B cell (primary cell): ENCODE measurements at regions not wholly inside any gene's neighbourhood (a gene's known extent, or its start where the extent isn't known, plus 50 kb on each side); places are given as distances from the start of the nearest gene placed in this dataset.

Experiments
- ATAC-seq: fragments of 200-7000 bp; cut with Tn5 transposase; one replicate; pipeline ENCODE4 v1.10.0; 2021; ENCODE audit warnings: low read depth, mild to moderate bottlenecking, moderate number of reproducible peaks, moderate library complexity
- CTCF ChIA-PET: fragments of 350-600 bp; sonication (Branson Sonifier 250); formaldehyde crosslinking; loops from one replicate; lab custom pipeline; 2021; ENCODE audit warnings: antibody characterized with exemption, inconsistent platforms; lab: Charles Lee
- POLR2A ChIA-PET: fragments of 350-600 bp; sonication (Branson Sonifier 250); formaldehyde crosslinking; loops from one replicate; lab custom pipeline; 2021; ENCODE audit warnings: antibody characterized with exemption; lab: Charles Lee
- DNase-seq: peaks from one replicate; pipeline ENCODE4 v3.0.0; 2013
- H2AFZ ChIP-seq: 2 replicates; pipeline ENCODE4 v1.6.1; 2012; ENCODE audit warnings: mild to moderate bottlenecking, low read depth, low read length; ENCODE audit not compliant: insufficient read depth, poor library complexity, severe bottlenecking
- H3K27ac ChIP-seq, 2 donors: 1 replicate in 1 of 2; 2 replicates in 1 of 2; pipeline ENCODE4 v1.5.1; 2012 to 2013; ENCODE audit warnings: low read length in 2 of 2, mild to moderate bottlenecking in 2 of 2, moderate library complexity in 1 of 2
- H3K27me3 ChIP-seq, 4 experiments: fragments of 200-600 bp in 1 of 4; sonication (generic) in 1 of 4; replicated peaks in 1 of 4; 1 replicate in 2 of 4; 2 replicates in 2 of 4; pipeline versions ENCODE4 v1.6.1 to v1.7.0; 2013 to 2016; ENCODE audit warnings: low read length in 3 of 4, mild to moderate bottlenecking in 2 of 4, mixed read lengths in 1 of 4, moderate library complexity in 1 of 4; ENCODE audit not compliant: insufficient read depth in 4 of 4, control insufficient read depth in 3 of 4; ENCODE audit errors: control extremely low read depth in 1 of 4
- H3K36me3 ChIP-seq, 2 experiments: replicated peaks in 1 of 2; 1 replicate in 1 of 2; 2 replicates in 1 of 2; pipeline versions ENCODE4 v1.6.1 to v1.7.1; 2013; ENCODE audit warnings: low read length in 1 of 2; ENCODE audit not compliant: insufficient read depth in 2 of 2, control insufficient read depth in 1 of 2; ENCODE audit errors: control extremely low read depth in 1 of 2, extremely low read depth in 1 of 2
- H3K4me1 ChIP-seq, 2 donors: fragments of 200-600 bp in 1 of 2; sonication (generic) in 1 of 2; 1 replicate in 1 of 2; 2 replicates in 1 of 2; pipeline versions ENCODE4 v1.5.1 to v1.6.1; 2013 to 2017; ENCODE audit warnings: low read length in 2 of 2; ENCODE audit not compliant: control insufficient read depth in 2 of 2, insufficient read depth in 2 of 2
- H3K4me2 ChIP-seq: replicated peaks from 2 replicates; pipeline ENCODE3; 2012; ENCODE audit warnings: mild to moderate bottlenecking, low read depth, low read length; ENCODE audit not compliant: poor library complexity, severe bottlenecking
- H3K4me3 ChIP-seq, 5 experiments: fragments of 200-600 bp in 1 of 5; sonication (generic) in 1 of 5; 1 replicate in 3 of 5; 2 replicates in 2 of 5; pipeline versions ENCODE4 v1.5.1 to v1.7.0; 2011 to 2016; ENCODE audit warnings: low read length in 4 of 5, mild to moderate bottlenecking in 4 of 5, low read depth in 2 of 5, control low read depth in 1 of 5, moderate library complexity in 1 of 5; ENCODE audit not compliant: insufficient read depth in 1 of 5; ENCODE audit errors: control extremely low read depth in 1 of 5, extremely low read depth in 1 of 5
- H3K79me2 ChIP-seq: fragments of 200-600 bp; sonication (generic); one replicate; pipeline ENCODE4 v1.6.0; 2016; ENCODE audit warnings: low read length; ENCODE audit not compliant: control insufficient read depth, insufficient read depth
- H3K9ac ChIP-seq: fragments of 200-600 bp; sonication (generic); 2 replicates; pipeline ENCODE4 v1.6.1; 2017; ENCODE audit warnings: mild to moderate bottlenecking, low read length, moderate library complexity
- H3K9me3 ChIP-seq, 3 donors: one replicate each; pipeline versions ENCODE4 v1.6.1 to v1.7.1; 2013; ENCODE audit warnings: low read length in 2 of 3; ENCODE audit not compliant: control insufficient read depth in 2 of 3, insufficient read depth in 1 of 3; ENCODE audit errors: control extremely low read depth in 1 of 3
- H4K20me1 ChIP-seq: 2 replicates; pipeline ENCODE4 v1.6.0; 2012; ENCODE audit warnings: mild to moderate bottlenecking, low read length; ENCODE audit not compliant: insufficient read depth, control insufficient read depth, poor library complexity, severe bottlenecking
- H3K27ac Mint-ChIP-seq: one replicate; pipeline ENCODE4 v1.8.0; 2021; ENCODE audit warnings: mixed read lengths
- H3K27me3 Mint-ChIP-seq: one replicate; pipeline ENCODE4 v1.8.0; 2021; ENCODE audit warnings: mixed read lengths
- H3K4me1 Mint-ChIP-seq: one replicate; pipeline ENCODE4 v1.8.0; 2021; ENCODE audit warnings: mixed read lengths
- H3K4me3 Mint-ChIP-seq: one replicate; pipeline ENCODE4 v1.8.0; 2021; ENCODE audit warnings: mixed read lengths
- H3K9me3 Mint-ChIP-seq: one replicate; pipeline ENCODE4 v1.8.0; 2022; ENCODE audit warnings: mixed read lengths; ENCODE audit not compliant: insufficient read depth
- CTCF ChIP-seq: fragments of 200-600 bp; IDR thresholded peaks from one replicate; pipeline ENCODE4 v1.8.0; 2022; ENCODE audit warnings: antibody characterized with exemption, mild to moderate bottlenecking
- EZH2 ChIP-seq: IDR thresholded peaks from 2 replicates; pipeline ENCODE4 v1.6.1; 2012; ENCODE audit warnings: borderline replicate concordance, low read depth, mild to moderate bottlenecking, moderate library complexity, low read length; ENCODE audit not compliant: insufficient read depth, poor library complexity, severe bottlenecking
- WGBS: methylation state at CpG from one replicate; pipeline ENCODE4 v1.1.5; 2013; ENCODE audit warnings: missing lambda C conversion rate; ENCODE audit not compliant: insufficient coverage; 5-methylcytosine and 5-hydroxymethylcytosine counted together
- intact Hi-C: fragments of 100-400 bp; cut with micrococcal nuclease; formaldehyde crosslinking; loops from one replicate; pipeline ENCODE4 v1.10.0; 2022

- no peaks in the 10 kb centered on the region for H3K27me3 ChIP-seq
- H3K4me1 ChIP-seq: no peaks in the 10 kb centered on the region
- no peak for ATAC-seq
- ChIA-PET CTCF (no interaction called here), POLR2A (no interaction called here)
- H3K4me3 ChIP-seq: no peak overlapping the region
- H3K27ac ChIP-seq: no peak overlapping the region
- H3K79me2 ChIP-seq: no peaks in the 10 kb centered on the region
- no peak overlapping the region for H3K9ac ChIP-seq
- Mint-ChIP-seq H3K27ac (no peak overlapping the region), H3K9me3 (no peaks in the 10 kb centered on the region), H3K4me3 (no peak overlapping the region), H3K27me3 (no peaks in the 10 kb centered on the region), H3K4me1 (no peaks in the 10 kb centered on the region)
- no peak for DNase-seq
- intact Hi-C loops: no loop called here
- H3K36me3 ChIP-seq: no peaks in the 10 kb centered on the region
- no peak overlapping the region for H3K4me2 ChIP-seq
- TF ChIP-seq EZH2 (no peak), CTCF (no peak)
- no peaks in the 10 kb centered on the region for H3K9me3 ChIP-seq
- H4K20me1 ChIP-seq: no peaks in the 10 kb centered on the region
- H2AFZ ChIP-seq: no peak overlapping the region
Measured at GRCh38 chr1:96240438-96240837, 481.1 kb upstream of the PTBP2 start.

GRCh38 chr1:96253246-96254035 is 468.1 kb upstream of the PTBP2 start:
- Histone ChIP-seq H3K27ac (no peak overlapping the region), H3K27me3 (no peaks in the 10 kb centered on the region), H3K79me2 (no peaks in the 10 kb centered on the region), H2AFZ (no peak overlapping the region), H3K36me3 (no peaks in the 10 kb centered on the region), H3K9me3 (no peaks in the 10 kb centered on the region), H3K4me1 (no peaks in the 10 kb centered on the region), H3K4me2 (no peak overlapping the region), H3K9ac (no peak overlapping the region), H3K4me3 (no peak overlapping the region), H4K20me1 (no peaks in the 10 kb centered on the region)
- Mint-ChIP-seq H3K4me3 (no peak overlapping the region), H3K4me1 (no peaks in the 10 kb centered on the region), H3K27ac (no peak overlapping the region), H3K27me3 (no peaks in the 10 kb centered on the region), H3K9me3 (peaks cover 2% of the 10 kb centered on the region)
- no peak for TF ChIP-seq CTCF
- TF ChIP-seq EZH2: no peak
- ATAC-seq: no peak
- POLR2A ChIA-PET: no interaction called here
- WGBS: 100% methylated on average over 1 of the region's 4 CpGs
- DNase-seq: no peak
- CTCF ChIA-PET: no interaction called here
- intact Hi-C loops: no loop called here
